ENCODE measurements at regions not wholly inside any gene's neighbourhood (a gene's known extent, or its start where the extent isn't known, plus 50 kb on each side); places are given as distances from the start of the nearest gene placed in this dataset.
"Not testable (repeated sequence)": the region's sequence is repeated elsewhere in the genome, so short reads cannot be mapped to it uniquely, and the experiment has no call there.

DNA sequence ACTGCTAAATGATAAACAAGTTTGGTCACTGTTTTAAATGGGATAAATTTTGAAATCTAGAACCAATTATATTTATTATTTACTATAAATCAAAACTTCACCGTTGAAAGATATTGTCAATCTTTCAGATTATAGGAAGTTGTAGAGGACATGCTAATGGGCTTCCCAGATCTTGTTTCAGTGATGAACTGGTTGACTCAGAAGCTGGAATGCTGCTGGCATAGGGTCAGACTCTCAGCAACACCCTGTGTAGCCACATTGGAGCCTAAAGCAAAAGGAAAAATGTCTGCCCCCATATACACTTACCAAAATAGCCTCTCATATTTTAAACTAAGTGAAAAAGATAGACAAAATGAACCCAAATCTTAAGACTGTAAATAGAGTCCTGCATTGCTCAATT, 916.9 kb upstream of the SOX9 start:
- DNase-seq (ENCODE audit: low read depth) = no peak

DNA sequence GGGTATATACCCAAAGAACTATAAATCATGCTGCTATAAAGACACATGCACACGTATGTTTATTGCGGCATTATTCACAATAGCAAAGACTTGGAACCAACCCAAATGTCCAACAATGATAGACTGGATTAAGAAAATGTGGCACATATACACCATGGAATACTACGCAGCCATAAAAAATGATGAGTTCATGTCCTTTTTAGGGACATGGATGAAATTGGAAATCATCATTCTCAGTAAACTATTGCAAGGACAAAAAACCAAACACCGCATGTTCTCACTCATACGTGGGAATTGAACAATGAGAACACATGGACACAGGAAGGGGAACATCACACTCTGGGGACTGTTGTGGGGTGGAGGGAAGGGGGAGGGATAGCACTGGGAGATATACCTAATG, 914.9 kb upstream of the SOX9 start:
- DNase-seq (ENCODE audit: low read depth) = not testable (repeated sequence)

DNA sequence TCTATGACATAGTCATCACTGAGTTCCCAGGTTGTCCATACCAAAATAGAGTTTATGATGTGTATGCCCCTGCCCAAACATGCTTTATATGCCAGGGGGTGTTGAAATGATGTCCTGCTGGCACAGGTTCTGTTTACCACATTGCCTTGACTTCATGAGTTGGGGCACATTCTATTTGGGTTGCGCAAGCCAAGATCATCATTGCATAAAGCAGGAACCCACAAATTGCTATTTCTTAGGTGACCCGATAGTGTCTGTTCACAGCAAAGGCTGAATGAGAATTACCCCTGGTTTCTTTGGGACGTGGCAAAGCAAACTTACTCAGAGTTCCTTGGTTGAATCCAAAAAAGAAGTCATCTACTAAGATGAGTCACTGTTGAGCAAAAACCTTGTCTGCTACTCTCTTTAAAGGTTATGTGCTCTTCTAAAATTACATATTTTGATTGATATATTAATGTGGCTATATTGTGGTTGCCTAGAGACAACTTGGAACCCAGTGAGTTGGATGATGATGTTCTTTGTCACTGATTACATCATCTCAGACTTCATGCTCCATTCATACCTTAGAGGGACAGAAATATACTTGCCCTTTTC, 912.6 kb upstream of the SOX9 start:
- no peak for DNase-seq (ENCODE audit: low read depth)

DNA sequence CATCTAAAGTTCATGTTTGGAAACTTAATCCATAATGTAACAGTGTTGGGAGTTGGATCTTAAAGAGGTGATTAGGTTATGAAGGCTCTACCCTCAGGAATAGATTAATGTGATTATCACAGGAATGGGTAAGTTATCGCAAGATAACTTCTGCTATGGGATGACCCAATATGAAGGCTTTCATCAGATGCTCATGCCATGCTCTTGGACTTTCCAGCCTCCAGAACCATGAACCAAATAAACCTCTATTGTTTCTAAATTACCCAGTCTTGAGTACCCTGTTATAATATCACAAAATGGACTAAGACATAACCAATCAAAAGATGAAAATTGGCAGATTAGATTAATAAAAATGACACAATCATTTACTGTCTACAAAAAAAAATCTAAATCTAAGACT, 906.9 kb upstream of the SOX9 start:
- DNase-seq (ENCODE audit: low read depth) = no peak

DNA sequence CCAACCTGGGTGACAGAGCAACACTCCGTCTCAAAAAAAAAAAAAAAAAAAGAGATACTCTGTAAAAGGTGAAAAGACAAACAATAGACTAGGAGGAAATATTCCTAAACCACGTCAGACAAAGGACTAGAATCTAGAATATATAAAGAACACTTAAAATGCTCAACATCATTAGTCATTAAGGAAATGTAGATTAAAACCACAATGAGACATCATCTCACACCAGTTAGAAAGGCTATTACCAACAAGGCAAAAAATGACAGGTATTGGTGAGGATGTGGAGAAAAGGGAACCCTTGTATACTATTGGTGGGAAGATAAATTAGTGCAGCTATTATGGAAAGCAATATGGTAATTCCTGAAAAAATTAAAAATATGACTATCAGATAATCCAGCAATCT, 903.1 kb upstream of the SOX9 start:
- DNase-seq (ENCODE audit: low read depth) = no peak

DNA sequence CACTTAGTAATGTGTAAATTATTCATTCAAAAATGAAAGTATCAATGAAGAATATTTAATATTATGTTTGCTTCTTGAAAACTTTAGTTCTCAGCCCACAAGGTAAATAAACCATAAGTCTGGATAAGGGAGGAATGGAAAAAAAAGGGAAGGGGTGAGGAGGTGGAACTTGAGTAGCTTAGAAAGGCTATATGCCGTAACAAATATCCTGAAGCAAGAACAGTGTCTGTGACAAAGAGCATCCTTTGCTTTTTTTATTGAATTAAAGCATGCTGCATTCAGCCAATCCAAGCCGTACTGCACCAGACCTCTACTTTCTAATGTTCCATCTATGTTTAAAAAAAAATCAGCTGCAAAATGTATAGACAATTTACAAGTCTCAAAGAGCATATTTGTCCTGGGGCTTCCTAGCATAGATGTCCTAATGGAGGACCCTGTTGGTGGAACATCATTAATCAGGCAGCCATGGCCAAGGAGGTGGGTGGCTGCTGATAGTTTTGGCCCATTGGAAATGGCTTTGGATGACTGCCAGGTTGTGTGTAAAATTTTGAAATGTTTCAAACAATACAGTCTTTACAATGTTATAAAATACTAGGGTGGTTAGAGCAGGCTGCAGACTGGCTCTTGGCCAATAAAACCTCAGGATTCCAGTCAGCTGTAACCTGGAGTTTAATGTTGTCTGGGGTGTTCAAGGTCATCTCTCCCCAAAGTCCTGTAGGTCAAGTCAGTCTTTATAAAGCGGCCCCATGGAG, 895.8 kb upstream of the SOX9 start:
- no peak for DNase-seq (ENCODE audit: low read depth)

DNA sequence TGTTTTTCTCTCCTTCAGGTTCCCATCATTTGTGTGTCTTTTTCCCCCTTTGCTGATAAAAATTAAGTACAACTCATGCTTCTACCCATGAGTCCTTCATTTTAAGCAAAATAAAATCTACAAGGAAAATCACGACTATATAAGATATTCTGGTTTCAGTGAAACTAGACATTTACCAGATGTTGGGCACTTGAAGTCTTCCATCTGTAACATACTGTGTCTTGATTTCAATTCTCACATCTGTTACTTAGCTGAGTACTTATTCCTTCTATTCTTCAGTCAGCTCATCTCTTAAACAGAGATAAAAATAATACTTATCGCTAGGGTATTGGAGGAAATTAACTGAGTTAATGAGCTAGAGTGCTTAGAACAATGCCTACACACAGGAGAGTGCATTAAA, 893.0 kb upstream of the SOX9 start:
- DNase-seq (ENCODE audit: low read depth) = no peak

DNA sequence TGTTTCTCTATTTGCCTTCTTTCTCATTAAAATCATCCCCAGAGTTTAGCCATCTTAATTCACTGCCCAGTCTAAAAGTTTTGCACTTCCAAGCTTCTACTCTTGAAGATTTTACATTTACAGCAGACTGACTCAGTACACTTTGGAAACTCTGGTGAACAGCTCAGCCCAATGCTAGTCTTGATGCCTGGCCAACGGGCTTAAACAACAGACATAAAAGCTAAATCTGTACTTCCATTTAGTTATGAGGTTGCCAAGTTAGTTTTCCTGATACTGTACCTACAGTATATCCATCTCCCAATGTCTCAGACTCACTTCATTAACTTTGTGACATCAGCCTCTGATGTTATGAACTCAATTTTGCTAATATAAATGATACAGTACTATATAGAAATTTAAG, 891.8 kb upstream of the SOX9 start:
- DNase-seq (ENCODE audit: low read depth) = no peak

DNA sequence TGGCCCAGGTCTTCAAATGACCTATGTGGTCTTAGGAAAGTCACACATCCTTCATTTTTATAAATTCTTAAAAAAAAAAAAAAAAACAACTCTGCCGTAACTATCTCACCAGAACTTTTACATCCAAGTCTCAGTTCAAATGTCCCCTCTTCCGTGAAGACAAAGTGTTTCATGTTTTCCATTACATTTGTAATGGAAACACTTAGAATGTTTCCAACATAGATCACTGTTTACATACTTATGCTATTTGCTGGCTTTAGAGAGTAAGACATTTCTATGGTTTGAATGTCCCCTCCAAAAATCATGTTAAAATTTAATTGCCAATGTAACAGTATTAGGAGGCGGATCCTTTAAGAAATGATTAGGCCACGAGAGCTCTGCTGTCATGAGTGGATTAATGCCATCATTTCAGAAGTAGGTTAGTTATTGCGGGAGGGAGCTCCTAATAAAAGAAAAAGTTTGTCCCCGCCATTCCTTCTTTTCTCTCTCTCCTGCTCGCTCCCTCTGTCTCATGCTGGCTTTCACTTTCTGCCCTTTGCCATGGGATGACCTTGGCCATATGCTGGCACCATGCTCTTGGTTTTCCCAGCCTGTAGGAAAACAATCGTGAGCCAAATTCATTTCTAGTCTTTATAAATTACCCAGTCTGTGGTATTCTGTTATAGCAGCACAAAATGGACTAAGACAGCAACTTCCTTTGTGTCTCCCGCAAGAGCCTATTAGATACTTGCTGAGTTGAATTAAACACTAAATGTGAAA, 887.8 kb upstream of the SOX9 start:
- no peak for DNase-seq (ENCODE audit: low read depth)

DNA sequence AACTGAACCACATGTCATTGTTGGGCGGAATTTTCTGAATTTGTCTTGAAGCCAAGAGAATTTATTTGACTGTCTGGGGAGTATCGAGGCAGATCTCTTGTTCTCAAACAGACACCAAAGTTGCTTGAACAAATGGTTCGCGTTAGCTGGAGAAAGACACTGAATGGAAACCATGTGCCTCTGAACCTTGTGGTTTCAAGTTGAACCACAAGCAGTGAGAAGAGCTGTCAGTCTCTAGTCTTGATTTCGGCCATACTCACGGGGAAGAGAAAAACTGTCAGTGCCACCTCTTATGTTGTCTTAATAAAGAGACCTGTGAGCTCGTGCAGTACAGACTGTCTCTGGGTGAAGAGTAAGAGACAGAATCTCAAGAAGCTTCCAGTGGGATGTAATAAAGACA, 886.5 kb upstream of the SOX9 start:
- DNase-seq (ENCODE audit: low read depth) = no peak

DNA sequence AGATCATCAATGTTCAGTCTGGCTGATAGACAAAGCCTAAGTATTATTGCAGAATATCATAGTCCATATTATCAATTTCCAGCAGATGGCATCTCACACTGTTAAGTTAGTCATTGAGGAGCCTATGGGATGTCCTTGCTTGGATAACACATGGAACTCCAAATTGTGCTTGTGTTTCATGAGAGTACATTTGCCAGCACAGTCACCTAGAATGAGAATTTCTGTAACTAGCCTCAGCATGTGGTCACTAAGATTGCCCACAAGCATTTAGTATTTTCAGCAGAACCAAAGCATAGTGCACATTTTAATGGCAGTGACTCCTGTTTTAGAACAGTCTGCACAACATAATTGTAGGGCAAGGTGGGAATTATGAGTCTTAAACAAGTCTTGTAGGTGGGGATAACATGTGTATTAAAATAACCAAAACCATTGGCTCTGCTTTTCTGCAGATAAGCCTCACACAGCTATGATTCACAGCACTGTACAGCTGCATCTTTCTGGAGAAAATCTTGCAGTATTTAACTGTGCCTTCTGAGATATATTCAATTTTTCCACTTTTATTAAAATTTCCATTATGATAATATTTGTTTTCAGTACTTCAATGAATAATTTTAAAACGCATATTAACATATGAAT, 882.8 kb upstream of the SOX9 start:
- no peak for DNase-seq (ENCODE audit: low read depth)

DNA sequence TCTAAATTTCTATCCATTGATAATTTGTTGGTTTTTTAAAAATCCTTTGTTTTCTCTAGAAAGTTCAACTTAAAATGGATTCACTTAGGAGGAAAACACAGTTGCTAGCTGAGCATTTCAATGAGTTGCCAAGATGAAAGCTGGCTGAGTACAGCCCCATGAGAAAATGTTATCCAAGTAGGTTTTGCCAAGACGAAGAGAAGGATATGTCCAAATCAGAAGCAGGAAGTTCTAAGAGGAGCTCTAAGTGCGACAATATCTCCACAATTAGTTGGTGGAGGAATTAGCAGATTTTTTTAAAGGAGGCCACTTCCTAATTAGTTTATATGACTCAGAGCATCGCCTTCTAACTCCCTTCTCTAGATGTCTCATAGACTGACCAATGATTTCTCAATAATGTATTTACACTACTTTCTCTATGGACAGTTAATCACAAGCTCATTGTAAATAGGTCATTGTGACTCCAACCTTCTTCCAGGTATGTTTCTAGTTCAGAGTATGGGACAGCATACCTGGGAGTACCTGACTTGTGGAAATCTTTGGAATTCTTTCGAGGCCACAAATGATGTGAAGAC, 873.3 kb upstream of the SOX9 start:
- no peak for DNase-seq (ENCODE audit: low read depth)

DNA sequence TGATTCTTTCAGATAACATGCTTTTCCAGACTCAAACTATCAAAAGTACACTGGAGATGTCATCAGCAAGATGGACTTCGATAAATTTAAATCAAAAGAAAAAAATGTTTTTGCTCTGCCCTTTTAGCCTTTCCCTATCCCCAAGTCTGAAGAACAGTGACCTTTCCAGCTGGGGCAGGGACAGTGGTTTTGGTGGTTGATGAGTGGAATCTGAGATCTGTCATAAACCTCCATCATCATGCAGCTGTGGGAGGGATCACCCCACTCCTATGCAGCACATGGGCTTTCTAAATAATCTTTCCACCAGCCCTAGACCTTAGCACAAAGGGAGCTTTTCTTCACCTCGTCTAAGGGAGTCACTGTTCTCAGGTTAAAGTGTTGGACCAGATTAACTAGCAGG, 869.5 kb upstream of the SOX9 start:
- no peak for DNase-seq (ENCODE audit: low read depth)

DNA sequence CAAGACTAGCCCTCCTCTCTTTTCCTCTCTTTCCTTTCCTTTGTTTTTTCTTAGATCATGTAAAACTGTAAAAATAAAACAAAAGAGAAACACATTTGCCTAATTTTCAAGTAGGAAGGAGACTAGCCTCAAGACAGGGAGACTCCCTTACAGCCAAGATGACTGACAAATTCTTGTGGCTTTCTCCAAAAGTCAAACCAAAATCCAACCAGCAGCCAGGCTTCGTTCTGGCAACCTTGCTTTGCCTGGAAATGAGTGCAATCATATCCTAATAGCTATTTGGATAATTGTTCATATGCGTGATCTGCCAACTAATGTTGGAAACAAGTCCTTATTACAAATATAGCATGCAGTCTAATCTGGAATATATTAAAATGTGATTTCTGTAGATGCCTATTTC, 868.9 kb upstream of the SOX9 start:
- DNase-seq (ENCODE audit: low read depth) = no peak

DNA sequence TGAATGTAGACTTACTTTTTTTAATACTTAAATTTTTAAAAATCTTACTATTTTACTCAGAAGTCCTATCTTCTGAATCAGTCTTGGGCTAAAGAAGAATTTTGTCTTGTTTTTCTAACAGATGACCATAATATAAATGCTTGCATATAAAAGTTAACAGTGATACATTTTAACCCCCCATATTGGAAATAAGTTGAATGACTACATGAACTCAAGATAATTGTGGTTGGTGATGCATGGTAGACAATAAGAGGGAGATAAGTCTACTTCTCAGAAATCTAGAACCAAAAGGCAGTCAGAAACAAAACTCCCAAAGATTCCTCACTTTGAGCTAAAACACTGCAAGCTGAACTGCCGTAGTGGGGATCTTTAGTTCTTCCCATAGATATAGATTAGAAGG, 868.4 kb upstream of the SOX9 start:
- DNase-seq (ENCODE audit: low read depth) = no peak

DNA sequence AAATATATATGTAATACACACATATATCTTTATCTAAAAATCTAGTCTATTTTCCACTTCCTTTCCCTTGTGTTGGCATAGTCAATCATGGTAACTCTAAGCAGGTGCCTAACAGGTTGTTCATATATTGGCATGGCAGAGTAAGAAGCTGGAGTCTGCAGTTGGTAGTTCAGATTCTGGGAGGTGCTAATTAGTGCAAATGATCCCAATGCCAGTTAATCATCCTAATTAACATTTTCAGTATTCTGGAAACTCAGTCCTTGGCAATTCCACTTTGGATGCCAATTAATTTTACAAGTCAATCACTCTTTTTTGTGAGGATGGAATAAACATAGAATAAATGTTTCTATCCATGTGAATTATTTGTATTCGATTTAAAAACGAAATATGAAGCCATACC, 863.7 kb upstream of the SOX9 start:
- no peak for DNase-seq (ENCODE audit: low read depth)

DNA sequence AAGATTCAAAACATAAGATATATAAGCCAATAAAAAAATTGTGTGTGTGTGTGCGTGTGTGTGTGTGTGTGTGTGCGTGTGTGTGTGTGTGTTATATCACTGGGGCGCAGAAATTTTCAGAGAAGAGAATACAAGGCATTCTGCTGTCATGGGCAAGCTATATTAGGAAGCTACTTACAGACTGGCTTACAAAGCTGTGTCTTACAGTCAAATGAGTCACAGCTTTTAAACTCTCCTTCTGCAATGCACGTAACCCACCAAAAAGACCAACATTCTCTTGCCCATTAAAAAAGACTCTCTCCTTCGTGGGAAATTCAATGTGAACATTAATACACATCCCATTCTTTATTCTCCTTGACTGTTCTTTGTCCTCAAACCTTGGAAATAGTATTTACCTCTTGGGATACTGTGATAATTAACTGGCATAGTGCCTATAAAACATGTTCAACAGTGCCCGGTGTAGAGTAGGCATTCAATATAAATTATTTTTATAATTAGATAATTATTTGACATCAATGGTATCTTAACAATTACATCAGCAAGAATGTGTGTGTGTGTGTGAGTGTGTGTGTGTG, 860.4 kb upstream of the SOX9 start:
- DNase-seq (ENCODE audit: low read depth) = no peak

DNA sequence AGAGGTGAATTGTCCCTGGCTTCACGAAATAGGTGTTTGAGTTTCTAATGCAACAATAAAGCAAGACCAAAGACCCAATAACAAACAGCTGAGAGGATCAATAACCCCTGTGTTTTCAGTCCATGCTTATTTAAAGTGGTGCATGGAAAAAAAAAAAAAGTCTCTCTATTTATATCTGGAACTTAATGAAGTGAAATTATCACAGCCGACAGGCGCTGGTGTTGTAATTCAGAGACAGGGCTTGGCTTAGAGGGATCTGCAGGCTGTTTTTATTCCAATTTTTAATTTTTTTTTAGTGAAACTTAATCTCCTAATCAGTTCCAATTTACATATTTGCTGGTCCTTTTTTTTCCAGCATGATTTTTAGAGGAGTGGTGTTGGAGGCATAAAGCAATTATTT, 858.2 kb upstream of the SOX9 start:
- DNase-seq (ENCODE audit: low read depth) = no peak

DNA sequence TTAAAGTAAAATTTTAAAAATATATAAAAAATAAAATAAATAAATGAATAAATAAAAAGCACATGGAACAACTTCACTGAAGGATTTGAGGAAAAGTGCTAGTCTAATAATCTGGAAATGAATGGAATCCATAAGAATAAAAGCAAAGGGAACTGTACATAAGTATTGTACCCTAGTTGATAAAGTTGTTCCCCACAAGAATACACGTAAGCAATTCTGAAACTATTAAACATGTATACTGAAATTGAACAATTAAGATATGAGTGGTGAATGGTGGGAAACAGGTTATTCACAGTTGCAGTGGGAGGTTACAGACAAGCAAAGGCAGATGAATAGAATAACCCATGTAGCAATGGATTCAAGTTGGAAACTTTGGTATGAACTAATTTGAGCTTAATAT, 853.2 kb upstream of the SOX9 start:
- DNase-seq (ENCODE audit: low read depth) = no peak

DNA sequence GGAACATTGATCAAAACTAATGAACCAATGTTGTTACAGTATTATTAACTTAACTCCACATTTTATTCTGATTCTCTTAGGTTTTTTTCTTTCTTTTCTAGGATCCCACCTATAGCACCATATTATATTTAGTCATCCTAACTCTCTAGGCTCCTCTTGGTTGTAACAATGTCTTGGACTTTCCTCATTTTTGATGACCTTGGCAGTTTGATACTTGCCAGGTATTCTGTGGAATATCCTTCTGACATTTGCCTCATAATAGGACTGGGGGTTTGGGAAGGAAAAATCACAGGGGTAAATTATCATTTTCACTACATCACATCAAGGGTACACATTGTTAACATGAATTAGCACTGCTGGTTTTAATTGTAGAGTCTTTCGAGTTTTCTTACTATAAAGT, 851.6 kb upstream of the SOX9 start:
- DNase-seq (ENCODE audit: low read depth) = no peak

DNA sequence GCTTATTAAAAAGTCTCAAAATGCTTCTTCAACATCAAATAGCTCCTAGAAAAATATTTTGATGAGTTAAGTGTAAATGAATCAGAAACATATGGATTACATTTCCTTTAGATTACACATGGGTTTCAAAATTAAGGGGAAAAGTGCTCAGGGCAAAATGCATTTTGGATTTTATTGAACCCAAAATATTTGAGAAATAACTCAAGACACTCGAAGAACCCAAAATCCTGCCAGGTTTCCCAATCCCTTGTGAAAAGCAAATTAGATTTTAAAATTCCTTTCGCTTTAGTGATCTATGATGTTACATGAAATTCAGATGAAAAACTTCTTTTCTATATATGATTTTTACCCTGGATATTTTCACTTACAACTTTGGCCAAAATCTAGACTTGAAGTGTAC, 847.4 kb upstream of the SOX9 start:
- no peak for DNase-seq (ENCODE audit: low read depth)

DNA sequence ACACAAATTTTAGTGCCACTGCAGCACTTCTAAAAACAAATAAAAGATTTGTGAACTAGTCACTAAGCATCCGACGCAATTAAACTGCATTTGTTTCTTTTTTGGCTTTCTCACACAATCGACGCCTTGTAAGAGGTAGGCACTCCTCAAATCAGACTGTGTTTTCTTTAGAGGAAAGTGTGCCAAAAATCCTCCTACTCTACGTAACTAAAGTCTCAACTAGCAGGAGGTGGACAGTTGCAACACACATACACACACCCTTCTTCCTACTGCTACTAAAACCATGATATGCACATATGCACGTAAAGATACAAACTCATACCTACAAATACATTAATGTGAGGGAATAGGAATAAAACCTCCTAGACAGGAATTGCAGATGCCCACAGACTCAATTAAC, 844.7 kb upstream of the SOX9 start:
- no peak for DNase-seq (ENCODE audit: low read depth)
